ENCODE measurements at regions not wholly inside any gene's neighbourhood (a gene's known extent, or its start where the extent isn't known, plus 50 kb on each side); places are given as distances from the start of the nearest gene placed in this dataset.

DNA sequence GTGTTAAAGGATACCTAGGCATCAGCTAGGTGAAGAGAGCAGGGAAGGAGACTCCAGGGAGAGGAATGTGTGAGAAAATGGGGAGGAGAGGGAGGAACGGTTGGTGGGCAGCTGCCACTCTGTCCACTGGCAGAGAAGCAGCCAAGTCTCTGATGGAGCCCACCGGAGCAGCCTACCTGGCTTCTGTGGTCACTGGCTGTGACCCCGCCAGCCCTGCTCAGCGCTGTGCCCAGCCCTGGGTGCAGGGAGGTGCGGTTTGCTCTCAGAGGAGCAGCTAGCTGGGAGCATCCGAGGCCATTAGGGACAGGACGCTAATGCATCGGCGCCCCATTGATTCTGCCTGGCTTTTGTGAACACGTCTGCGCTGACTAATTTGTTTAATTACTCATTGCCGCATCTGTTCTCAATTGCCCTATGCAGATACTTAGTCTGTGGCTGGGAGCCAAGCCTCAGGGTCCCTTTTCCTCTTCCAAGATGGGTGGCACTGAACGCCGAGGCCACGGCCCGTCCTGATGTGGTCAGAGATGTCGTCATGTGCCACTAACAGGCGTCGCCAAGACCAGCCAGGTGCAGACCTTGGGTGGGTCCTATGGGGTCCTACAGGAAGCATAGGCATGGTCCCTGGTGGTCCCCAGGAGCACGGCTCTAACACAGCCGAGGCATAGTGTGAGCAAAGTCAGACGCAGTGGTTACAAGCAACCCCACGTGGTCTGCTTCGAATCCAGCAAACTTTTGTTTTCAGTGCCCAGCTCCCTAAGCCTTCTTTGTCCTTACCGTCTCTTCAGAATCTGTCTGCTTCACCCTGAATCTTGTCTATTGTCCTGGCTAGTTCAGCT lies 82.0 kb downstream of the RRM2 start:
- TF ChIP-seq, protein P1, sequence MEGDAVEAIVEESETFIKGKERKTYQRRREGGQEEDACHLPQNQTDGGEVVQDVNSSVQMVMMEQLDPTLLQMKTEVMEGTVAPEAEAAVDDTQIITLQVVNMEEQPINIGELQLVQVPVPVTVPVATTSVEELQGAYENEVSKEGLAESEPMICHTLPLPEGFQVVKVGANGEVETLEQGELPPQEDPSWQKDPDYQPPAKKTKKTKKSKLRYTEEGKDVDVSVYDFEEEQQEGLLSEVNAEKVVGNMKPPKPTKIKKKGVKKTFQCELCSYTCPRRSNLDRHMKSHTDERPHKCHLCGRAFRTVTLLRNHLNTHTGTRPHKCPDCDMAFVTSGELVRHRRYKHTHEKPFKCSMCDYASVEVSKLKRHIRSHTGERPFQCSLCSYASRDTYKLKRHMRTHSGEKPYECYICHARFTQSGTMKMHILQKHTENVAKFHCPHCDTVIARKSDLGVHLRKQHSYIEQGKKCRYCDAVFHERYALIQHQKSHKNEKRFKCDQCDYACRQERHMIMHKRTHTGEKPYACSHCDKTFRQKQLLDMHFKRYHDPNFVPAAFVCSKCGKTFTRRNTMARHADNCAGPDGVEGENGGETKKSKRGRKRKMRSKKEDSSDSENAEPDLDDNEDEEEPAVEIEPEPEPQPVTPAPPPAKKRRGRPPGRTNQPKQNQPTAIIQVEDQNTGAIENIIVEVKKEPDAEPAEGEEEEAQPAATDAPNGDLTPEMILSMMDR (IDR thresholded peaks at IDR 0.05): no peak
- TF ChIP-seq POLR2A (IDR thresholded peaks at IDR 0.05): no peak

Measured in right lobe of liver (tissue), 4 donors.